ENCODE measurements at regions not wholly inside any gene's neighbourhood (a gene's known extent, or its start where the extent isn't known, plus 50 kb on each side); places are given as distances from the start of the nearest gene placed in this dataset.

GRCh38 chr5:34490506-34491250 is 165.4 kb upstream of the RAI14 start:
- WGBS, 3 donors: 53 to 67% (median 58%) methylated on average over 6 to 12 of the region's 14 CpGs
- H3K27ac ChIP-seq (ENCODE audit: low read depth, low read length): no peak overlapping the region

DNA sequence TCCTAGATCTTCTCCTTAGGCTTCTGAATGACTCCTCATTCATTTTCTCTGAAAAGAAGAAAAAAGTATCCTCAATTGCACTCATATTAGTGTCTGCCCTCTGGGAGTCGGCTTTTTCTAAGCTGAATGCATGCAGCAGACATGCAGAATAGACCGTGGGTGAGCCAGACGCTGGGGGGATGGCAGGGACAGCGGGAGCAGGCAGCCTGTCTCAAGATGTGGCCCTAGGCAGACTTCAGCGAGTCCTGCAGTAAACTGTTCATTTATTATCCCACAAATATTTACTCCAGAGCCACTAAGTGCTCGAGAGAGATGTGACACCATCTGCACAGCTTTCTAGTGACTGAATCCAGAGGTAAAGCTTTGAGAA is 164.9 kb upstream of the RAI14 start:
- no peak overlapping the region for H3K27ac ChIP-seq (ENCODE audit: low read depth, low read length)
- 81 to 87% (median 82%) methylated on average over 6 of the region's 6 CpGs for WGBS, 3 donors

DNA sequence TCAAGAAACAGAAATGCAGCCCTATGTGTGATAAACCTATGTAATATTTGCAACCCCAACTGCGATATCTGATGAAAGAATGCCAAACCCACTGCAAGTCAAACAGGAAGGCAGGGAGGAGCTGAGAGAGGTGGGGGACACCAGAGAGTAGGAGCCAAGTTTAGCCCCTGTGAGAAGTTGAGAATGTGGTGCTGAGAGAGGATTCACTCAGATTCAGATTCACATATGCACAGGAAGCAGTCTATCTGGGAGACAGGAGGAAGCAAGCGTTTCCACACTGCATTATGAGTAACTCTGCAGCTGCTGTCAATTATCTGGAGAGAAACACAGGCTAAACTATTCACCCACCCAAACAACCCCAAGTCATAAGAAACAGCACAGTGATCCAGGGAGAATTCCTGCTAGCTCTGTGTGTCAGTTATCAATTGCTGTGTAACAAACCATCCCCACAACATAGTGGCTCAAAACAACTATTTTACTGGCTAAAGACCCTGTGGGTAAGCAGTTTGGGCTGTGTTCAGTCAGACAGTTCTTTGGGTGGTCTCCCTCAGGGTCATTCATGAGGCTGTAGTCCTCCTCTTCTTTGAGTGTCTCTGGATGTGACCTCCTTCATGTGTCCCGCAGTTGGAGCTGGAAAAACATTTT is 161.9 kb upstream of the RAI14 start:
- WGBS, 3 donors: 59 to 90% (median 66%) methylated on average over 3 of the region's 3 CpGs

DNA sequence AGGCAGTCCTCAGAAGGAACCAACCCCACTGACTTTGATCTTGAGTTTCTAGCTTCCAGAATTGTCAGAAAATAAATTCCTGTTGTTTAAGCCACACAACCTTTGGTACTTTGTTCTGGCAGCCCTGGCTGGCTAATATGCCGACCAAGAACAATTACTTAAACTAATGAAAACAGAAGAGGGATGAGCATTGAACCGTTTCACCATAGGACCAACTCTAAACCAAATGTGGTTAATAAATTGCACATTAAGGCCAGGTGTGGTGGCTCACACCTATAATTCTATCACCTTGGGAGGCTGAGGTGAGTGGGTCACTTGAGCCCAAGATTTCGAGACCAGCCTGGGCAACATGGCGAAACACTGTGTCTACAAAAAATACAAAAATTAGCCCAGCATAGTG is 160.9 kb upstream of the RAI14 start:
- H3K27ac ChIP-seq (ENCODE audit: low read depth, low read length): no peak overlapping the region
- 82 to 92% (median 90%) methylated on average over 4 of the region's 4 CpGs for WGBS, 3 donors

More for the DNA sequence above, 161.9 kb upstream of the RAI14 start:
- H3K27ac ChIP-seq (ENCODE audit: low read depth, low read length): no peak overlapping the region

GRCh38 chr5:34496260-34496691 is 159.9 kb upstream of the RAI14 start:
- 61 to 70% (median 63%) methylated on average over 13 of the region's 13 CpGs for WGBS, 3 donors
- H3K27ac ChIP-seq (ENCODE audit: low read depth, low read length): no peak overlapping the region

DNA sequence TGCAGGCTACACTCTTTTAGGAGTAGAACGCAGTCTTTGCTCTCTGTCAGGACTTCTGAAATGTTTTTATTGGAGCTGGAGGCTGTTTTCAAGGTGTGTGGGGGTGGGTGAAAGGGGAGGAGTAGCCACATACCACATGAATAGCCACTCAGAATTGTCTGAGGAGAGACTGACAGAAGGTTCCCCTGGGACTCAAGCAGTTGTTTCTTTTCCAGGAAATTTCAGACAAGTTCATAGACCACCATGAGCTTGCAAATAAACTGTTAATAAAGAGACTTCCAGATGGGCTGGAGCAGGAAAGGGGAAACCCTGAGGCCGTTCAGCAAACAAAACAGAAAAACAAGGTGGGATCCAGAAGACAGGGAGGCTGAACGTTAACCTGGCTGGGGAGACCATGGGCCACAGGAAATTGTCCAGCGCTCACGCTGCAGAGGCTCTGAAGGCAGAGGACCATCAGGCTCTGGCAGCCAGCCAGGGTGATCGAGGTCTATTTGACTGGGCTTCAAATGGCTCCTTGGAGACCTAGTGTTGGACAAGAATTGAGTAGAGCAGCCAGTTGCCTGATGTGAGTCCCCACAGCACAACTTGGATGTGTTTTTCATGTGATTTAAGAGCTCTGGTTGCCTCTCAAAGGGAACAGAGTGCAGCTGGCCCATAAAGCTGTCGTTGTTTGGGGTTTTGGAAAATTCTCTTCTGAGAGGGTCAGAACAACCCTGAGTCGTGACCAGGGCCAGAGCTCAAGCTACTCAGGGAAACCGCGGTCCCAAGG is 159.2 kb upstream of the RAI14 start:
- WGBS, 3 donors: 32 to 67% (median 47%) methylated on average over 10 of the region's 10 CpGs
- no peak overlapping the region for H3K27ac ChIP-seq (ENCODE audit: low read depth, low read length)

DNA sequence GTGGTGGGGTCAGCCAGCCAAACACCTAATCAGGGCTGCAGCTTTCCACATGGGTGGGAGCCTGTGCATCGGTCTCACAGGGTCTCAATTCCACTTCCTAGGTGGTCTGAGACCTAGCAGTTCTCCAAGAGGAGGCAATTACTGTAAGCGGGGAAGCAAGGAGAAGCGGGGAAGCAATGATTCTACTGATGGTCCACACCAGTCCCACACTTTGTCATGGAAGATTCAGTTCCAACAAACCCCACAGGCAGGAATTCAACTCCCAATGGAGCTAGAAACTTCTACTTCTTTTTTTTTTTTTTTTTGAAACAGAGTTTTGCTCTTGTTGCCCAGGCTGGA is 158.7 kb upstream of the RAI14 start:
- WGBS, 3 donors: 50 to 75% (median 70%) methylated on average over 3 of the region's 3 CpGs
- no peak overlapping the region for H3K27ac ChIP-seq (ENCODE audit: low read depth, low read length)

DNA sequence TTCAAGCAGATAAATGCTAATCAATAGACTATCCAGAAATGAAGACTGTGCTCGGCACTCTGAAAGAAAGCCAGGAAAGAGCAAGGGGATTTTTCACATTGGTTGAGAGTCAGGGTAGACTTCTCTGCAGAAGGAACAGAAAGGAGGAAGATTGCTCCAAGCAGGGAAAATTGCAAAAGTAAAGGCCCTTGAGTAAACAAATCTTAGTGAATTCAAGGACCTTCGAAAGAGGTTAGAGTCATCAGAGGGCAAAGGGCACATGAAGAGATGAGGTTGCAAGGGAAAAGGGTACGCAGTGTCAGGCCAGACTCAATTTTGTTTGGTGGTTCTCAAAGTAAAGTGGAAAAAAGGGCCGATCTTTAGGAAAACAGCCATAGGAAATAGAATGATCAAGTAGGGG is 157.6 kb upstream of the RAI14 start:
- 58 to 73% (median 65%) methylated on average over 4 of the region's 4 CpGs for WGBS, 3 donors
- H3K27ac ChIP-seq (ENCODE audit: low read depth, low read length): no peak overlapping the region

- H3K27ac ChIP-seq (ENCODE audit: low read depth, low read length): no peak overlapping the region
- WGBS, 3 donors: 77 to 97% (median 81%) methylated on average over 5 of the region's 5 CpGs
Observed at GRCh38 chr5:34499001-34499734, 157.0 kb upstream of the RAI14 start.

GRCh38 chr5:34500236-34500847 is 155.8 kb upstream of the RAI14 start:
- H3K27ac ChIP-seq (ENCODE audit: low read depth, low read length): no peak overlapping the region
- WGBS, 3 donors: 75 to 94% (median 79%) methylated on average over 9 of the region's 9 CpGs

- no peak overlapping the region for H3K27ac ChIP-seq (ENCODE audit: low read depth, low read length)
- WGBS, 3 donors: 80 to 83% (median 81%) methylated on average over 2 of the region's 2 CpGs
Observed at GRCh38 chr5:34501016-34501415, 155.1 kb upstream of the RAI14 start.

- H3K27ac ChIP-seq (ENCODE audit: low read depth, low read length): no peak overlapping the region
- 78 to 97% (median 96%) methylated on average over 3 of the region's 3 CpGs for WGBS, 3 donors
Observed at GRCh38 chr5:34501840-34502239, 154.3 kb upstream of the RAI14 start.

DNA sequence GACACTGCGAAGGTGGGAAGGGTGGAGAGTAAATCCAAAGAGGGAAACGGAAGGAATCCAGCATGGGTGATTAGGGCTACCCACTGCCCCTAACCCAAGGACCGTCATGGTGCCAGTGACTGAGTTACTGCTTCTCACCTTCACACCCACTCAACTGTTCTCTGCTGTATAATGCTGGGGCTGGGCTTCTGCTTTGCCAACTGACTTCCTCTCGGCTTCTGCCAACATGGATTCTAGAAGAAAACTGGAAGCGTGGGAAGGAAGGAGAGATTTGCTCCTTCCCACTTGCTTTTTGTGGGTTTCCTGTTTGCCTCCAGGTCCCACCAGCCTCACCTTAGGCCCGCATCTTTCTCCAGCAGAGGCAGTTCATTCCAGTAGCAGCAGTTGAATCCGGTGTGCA is 153.5 kb upstream of the RAI14 start:
- 77 to 93% (median 78%) methylated on average over 7 of the region's 7 CpGs for WGBS, 3 donors
- H3K27ac ChIP-seq (ENCODE audit: low read depth, low read length): no peak overlapping the region

DNA sequence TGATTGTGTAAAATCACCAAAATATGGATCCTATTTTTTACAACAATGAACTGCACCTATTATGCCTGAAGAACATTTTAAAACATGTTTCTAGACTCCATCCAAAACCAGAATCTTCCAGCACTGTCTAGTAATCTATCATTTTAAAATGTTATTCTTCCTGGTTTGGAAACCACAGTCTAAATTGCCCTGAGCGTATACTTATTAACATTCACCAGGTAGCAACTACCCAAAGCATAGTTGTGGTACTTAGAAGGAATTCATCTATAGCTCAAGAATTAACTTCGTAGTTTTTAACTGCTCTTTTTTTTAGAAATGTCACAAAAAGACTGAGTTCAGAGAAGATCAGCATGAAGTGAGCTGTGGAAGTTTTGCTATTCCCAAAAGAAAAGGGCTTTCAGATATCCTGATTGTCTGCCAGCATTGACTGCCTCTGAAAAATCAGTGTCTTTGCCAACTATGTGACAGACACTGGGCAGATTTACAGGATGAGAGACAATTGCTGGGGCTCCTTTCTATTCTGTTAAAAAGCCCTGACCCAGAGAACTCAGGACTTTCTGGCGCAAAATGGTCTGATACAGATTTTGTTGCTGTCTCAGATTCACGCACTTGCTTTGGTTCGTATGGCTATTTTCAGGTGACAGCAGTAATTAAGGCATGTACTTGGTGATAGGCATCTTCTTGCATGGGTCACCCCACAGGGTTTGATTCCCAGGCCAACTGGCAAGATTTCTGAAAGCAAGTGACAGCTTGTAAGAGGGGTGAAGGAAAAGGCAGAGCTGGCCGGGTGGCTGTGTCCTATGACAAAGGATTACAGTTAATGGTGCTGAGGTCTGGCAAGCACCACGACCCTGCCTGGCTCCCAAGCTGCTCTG is 152.5 kb upstream of the RAI14 start:
- H3K27ac ChIP-seq (ENCODE audit: low read depth, low read length): no peak overlapping the region
- WGBS, 3 donors: 56 to 60% (median 59%) methylated on average over 7 of the region's 7 CpGs

DNA sequence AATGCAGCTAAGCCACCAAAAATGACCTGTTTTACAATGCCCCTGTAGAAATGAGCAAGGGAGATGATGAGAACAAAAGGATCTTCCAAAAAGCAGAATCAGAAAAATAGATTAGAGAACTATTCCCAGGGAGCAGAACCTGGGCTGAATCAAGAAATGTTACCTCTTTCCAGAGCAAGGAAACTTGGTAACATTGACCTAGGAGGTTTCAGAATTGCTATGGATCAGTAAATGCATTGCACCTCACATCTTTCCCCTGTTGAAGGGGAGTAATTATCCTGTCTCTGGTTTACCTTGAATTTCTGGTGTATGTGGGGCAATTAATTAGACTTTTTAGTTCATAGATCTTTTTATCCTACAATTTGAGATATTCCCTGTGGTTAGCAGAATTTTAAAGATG is 151.2 kb upstream of the RAI14 start:
- H3K27ac ChIP-seq (ENCODE audit: low read depth, low read length): no peak overlapping the region

DNA sequence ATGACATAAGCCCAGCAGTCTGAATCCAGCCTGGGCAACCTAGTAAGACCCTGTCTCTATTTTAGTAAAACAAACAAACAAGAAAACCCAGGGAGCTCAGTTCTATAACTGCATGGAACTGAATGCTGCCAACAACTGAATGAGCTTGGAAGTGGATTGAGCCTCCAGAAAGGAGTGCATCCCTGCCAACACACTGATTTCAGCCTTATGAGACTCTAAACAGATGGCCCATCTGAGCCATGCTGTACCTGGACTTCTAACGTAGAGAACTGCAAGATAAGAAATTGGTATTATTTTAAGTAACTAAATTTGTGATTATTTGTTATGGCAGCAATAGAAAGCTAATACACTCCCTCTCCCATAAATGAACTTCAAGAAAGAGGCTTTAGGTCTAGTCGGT is 150.4 kb upstream of the RAI14 start:
- H3K27ac ChIP-seq (ENCODE audit: low read depth, low read length): no peak overlapping the region
- 72 to 91% (median 90%) methylated on average over 2 of the region's 2 CpGs for WGBS, 3 donors

- no peak overlapping the region for H3K27ac ChIP-seq (ENCODE audit: low read depth, low read length)
- WGBS, 3 donors: 84 to 92% (median 88%) methylated on average over 2 of the region's 2 CpGs
Observed at GRCh38 chr5:34507933-34508332, 148.2 kb upstream of the RAI14 start.

DNA sequence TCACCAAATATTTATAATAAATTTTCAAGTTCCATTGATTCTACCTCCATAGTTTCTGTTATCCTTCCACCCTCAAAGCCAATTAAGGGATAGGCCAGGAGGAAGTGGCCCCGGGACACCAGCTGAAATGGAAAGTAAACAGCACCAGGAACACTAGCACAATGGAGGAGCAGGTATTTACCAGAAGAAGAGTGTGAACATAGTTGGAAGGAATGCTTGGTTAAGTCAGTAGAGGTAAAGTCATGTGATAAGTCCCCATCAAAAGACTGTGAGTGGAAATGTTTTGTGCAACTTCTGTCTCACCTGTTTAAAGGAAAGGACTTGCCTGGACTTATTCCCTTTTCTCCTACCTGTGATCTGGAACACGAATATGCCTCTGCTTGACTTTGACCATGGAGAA is 146.7 kb upstream of the RAI14 start:
- no peak overlapping the region for H3K27ac ChIP-seq (ENCODE audit: low read depth, low read length)
- 81 to 87% (median 84%) methylated on average over 2 of the region's 2 CpGs for WGBS, 3 donors
